Liver (tissue), 8 donors: ENCODE measurements at regions not wholly inside any gene's neighbourhood (a gene's known extent, or its start where the extent isn't known, plus 50 kb on each side); places are given as distances from the start of the nearest gene placed in this dataset.

ENCODE experiments used
- DNase-seq: peaks from one replicate; pipeline ENCODE4 v3.0.0-alpha.2; 2017; ENCODE audit warnings: low spot score
- H3K27ac ChIP-seq, 2 donors: one replicate each; pipeline ENCODE4 v1.7.0; 2013; ENCODE audit warnings: inconsistent platforms in 2 of 2, low read length in 2 of 2, control low read depth in 1 of 2, low read depth in 1 of 2, mild to moderate bottlenecking in 1 of 2
- H3K27me3 ChIP-seq, 4 donors: one replicate each; pipeline versions ENCODE4 v1.6.1 to v1.7.0; 2013; ENCODE audit warnings: low read length in 3 of 4, inconsistent platforms in 1 of 4, mild to moderate bottlenecking in 1 of 4, moderate library complexity in 1 of 4; ENCODE audit not compliant: control insufficient read depth in 4 of 4, insufficient read depth in 4 of 4
- H3K36me3 ChIP-seq, 4 donors: one replicate each; pipeline versions ENCODE4 v1.6.1 to v1.7.0; 2013; ENCODE audit warnings: low read length in 3 of 4, mild to moderate bottlenecking in 3 of 4, low read depth in 1 of 4, moderate library complexity in 1 of 4; ENCODE audit not compliant: control insufficient read depth in 4 of 4, insufficient read depth in 3 of 4
- H3K4me1 ChIP-seq, 4 donors: one replicate each; pipeline versions ENCODE4 v1.6.1 to v1.7.0; 2013; ENCODE audit warnings: low read length in 3 of 4, mild to moderate bottlenecking in 3 of 4, moderate library complexity in 1 of 4; ENCODE audit not compliant: control insufficient read depth in 4 of 4, insufficient read depth in 4 of 4
- H3K4me3 ChIP-seq, 3 donors: one replicate each; pipeline versions ENCODE4 v1.6.1 to v1.7.0; 2013; ENCODE audit warnings: low read length in 3 of 3, control low read depth in 1 of 3, low read depth in 1 of 3, mild to moderate bottlenecking in 1 of 3
- H3K9ac ChIP-seq, 2 donors: one replicate each; pipeline ENCODE4 v1.7.0; 2013; ENCODE audit warnings: low read length in 2 of 2, mild to moderate bottlenecking in 2 of 2, moderate library complexity in 2 of 2, control low read depth in 1 of 2, low read depth in 1 of 2
- H3K9me3 ChIP-seq, 4 donors: one replicate each; pipeline versions ENCODE4 v1.6.1 to v1.7.0; 2013; ENCODE audit warnings: low read length in 3 of 4; ENCODE audit not compliant: control insufficient read depth in 4 of 4
- EGR1 ChIP-seq, 2 donors: IDR thresholded peaks; 2 replicates each; pipeline ENCODE4 v1.6.1; 2016 to 2018; ENCODE audit warnings: antibody characterized with exemption in 2 of 2, low read depth in 2 of 2
- FOXA1 ChIP-seq: IDR thresholded peaks from 2 replicates; pipeline ENCODE4 v1.6.1; 2016; ENCODE audit warnings: antibody characterized with exemption
- FOXA2 ChIP-seq: IDR thresholded peaks from 2 replicates; pipeline ENCODE4 v1.6.1; 2016; ENCODE audit warnings: antibody characterized with exemption
- GABPA ChIP-seq, 2 donors: IDR thresholded peaks in 1 of 2; conservative IDR thresholded peaks in 1 of 2; 2 replicates each; pipeline ENCODE4 v1.6.1; 2016; ENCODE audit warnings: antibody characterized with exemption in 2 of 2, mild to moderate bottlenecking in 1 of 2, moderate library complexity in 1 of 2
- HNF4A ChIP-seq, 2 donors: conservative IDR thresholded peaks; 2 replicates each; pipeline ENCODE4 v1.6.1; 2016; ENCODE audit warnings: antibody characterized with exemption in 2 of 2, mild to moderate bottlenecking in 2 of 2
- HNF4G ChIP-seq: IDR thresholded peaks from 2 replicates; pipeline ENCODE4 v1.6.1; 2016; ENCODE audit warnings: antibody characterized with exemption
- JUND ChIP-seq, 2 donors: IDR thresholded peaks; 2 replicates each; pipeline ENCODE4 v1.6.1; 2016; ENCODE audit warnings: antibody characterized with exemption in 2 of 2
- NR2F2 ChIP-seq: IDR thresholded peaks from 2 replicates; pipeline ENCODE4 v1.6.1; 2016; ENCODE audit warnings: antibody characterized with exemption
- RAD21 ChIP-seq, 2 donors: IDR thresholded peaks; 2 replicates each; pipeline ENCODE4 v1.6.1; 2016; ENCODE audit warnings: antibody characterized with exemption in 2 of 2, mild to moderate bottlenecking in 2 of 2
- RXRA ChIP-seq, 2 donors: IDR thresholded peaks; 2 replicates each; pipeline ENCODE4 v1.6.1; 2017 to 2018; ENCODE audit warnings: antibody characterized with exemption in 2 of 2, mild to moderate bottlenecking in 1 of 2
- SP1 ChIP-seq: IDR thresholded peaks from 2 replicates; pipeline ENCODE4 v1.6.1; 2018; ENCODE audit warnings: antibody characterized with exemption, mild to moderate bottlenecking
- TAF1 ChIP-seq: conservative IDR thresholded peaks from 2 replicates; pipeline ENCODE4 v1.6.1; 2016; ENCODE audit warnings: antibody characterized with exemption, mild to moderate bottlenecking
- YY1 ChIP-seq: IDR thresholded peaks from 2 replicates; pipeline ENCODE4 v1.6.1; 2016; ENCODE audit warnings: antibody characterized with exemption, mild to moderate bottlenecking
- WGBS: extraction: QIAGEN DNeasy Blood & Tissue Kit; methylation state at CpG from one replicate; pipeline ENCODE4 v1.1.7; 2013; 5-methylcytosine and 5-hydroxymethylcytosine counted together
- TF ChIP-seq, protein P1 (sequence below): IDR thresholded peaks from 2 replicates; pipeline ENCODE4 v1.6.1; 2016; ENCODE audit warnings: antibody characterized with exemption, mild to moderate bottlenecking
- TF ChIP-seq, protein P2 (sequence below): fragments of 150-350 bp; IDR thresholded peaks from 2 replicates; pipeline ENCODE4 v1.5.1; 2017; ENCODE audit warnings: improper control_type of control experiment, low read depth, low read length; ENCODE audit not compliant: missing input control
- TF ChIP-seq, protein P3 (sequence below): IDR thresholded peaks from 2 replicates; pipeline ENCODE4 v1.6.1; 2016; ENCODE audit warnings: antibody characterized with exemption
- TF ChIP-seq, protein P4 (sequence below): IDR thresholded peaks from 2 replicates; pipeline ENCODE4 v1.6.1; 2016; ENCODE audit warnings: antibody characterized with exemption
- TF ChIP-seq, protein P5 (sequence below): IDR thresholded peaks from 2 replicates; pipeline ENCODE4 v1.6.1; 2016; ENCODE audit warnings: antibody characterized with exemption
- donor health status: healthy.
- donor health status: healthy.
- donor health status: healthy.
- donor health status: healthy.
- donor health status: healthy.

DNA sequence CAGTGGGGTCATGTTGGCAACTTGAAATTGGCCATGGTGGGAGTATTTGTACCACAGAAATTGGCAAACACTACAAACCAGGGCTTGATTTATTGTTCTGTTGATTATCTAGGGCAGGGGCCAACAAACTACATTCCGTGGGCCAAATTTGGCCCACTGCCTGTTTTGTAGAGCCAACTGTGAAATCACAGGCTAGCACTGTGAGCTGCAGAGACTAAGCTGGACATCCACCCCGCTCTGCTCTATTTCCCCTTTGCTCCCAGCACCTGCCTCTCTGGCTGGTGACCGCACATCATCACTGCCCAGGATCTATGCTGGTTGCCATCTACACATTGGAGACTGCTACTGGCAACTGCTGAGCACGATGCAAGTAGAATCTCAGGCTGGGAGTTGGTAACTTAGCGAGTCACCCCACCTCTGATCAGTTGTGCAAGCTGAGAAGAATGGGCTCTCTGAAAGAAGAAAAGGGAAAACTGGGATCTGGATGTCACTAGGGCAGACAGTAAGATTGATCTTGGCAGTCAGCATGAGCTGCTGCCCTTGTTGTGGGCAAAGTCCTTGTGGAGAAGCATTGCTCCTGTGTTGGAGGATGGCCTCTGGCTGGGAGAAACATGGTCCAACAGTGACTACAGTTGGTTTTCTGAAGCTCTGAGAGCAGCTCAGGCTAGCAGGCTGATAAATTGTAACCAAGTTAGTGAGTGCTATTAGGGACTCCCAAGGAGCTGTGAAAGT is 144.7 kb upstream of the RAD23B start (continued):
- TF ChIP-seq, protein P1, sequence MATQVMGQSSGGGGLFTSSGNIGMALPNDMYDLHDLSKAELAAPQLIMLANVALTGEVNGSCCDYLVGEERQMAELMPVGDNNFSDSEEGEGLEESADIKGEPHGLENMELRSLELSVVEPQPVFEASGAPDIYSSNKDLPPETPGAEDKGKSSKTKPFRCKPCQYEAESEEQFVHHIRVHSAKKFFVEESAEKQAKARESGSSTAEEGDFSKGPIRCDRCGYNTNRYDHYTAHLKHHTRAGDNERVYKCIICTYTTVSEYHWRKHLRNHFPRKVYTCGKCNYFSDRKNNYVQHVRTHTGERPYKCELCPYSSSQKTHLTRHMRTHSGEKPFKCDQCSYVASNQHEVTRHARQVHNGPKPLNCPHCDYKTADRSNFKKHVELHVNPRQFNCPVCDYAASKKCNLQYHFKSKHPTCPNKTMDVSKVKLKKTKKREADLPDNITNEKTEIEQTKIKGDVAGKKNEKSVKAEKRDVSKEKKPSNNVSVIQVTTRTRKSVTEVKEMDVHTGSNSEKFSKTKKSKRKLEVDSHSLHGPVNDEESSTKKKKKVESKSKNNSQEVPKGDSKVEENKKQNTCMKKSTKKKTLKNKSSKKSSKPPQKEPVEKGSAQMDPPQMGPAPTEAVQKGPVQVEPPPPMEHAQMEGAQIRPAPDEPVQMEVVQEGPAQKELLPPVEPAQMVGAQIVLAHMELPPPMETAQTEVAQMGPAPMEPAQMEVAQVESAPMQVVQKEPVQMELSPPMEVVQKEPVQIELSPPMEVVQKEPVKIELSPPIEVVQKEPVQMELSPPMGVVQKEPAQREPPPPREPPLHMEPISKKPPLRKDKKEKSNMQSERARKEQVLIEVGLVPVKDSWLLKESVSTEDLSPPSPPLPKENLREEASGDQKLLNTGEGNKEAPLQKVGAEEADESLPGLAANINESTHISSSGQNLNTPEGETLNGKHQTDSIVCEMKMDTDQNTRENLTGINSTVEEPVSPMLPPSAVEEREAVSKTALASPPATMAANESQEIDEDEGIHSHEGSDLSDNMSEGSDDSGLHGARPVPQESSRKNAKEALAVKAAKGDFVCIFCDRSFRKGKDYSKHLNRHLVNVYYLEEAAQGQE: no peak
- TF ChIP-seq JUND (IDR thresholded peaks at IDR 0.05) (peak in 1 of 2 donors; percentile 73), YY1 (peak; percentile 74)
- TF ChIP-seq, protein P2, sequence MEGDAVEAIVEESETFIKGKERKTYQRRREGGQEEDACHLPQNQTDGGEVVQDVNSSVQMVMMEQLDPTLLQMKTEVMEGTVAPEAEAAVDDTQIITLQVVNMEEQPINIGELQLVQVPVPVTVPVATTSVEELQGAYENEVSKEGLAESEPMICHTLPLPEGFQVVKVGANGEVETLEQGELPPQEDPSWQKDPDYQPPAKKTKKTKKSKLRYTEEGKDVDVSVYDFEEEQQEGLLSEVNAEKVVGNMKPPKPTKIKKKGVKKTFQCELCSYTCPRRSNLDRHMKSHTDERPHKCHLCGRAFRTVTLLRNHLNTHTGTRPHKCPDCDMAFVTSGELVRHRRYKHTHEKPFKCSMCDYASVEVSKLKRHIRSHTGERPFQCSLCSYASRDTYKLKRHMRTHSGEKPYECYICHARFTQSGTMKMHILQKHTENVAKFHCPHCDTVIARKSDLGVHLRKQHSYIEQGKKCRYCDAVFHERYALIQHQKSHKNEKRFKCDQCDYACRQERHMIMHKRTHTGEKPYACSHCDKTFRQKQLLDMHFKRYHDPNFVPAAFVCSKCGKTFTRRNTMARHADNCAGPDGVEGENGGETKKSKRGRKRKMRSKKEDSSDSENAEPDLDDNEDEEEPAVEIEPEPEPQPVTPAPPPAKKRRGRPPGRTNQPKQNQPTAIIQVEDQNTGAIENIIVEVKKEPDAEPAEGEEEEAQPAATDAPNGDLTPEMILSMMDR: no peak
- TF ChIP-seq, protein P3, sequence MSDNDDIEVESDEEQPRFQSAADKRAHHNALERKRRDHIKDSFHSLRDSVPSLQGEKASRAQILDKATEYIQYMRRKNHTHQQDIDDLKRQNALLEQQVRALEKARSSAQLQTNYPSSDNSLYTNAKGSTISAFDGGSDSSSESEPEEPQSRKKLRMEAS: peak; percentile 51

DNA sequence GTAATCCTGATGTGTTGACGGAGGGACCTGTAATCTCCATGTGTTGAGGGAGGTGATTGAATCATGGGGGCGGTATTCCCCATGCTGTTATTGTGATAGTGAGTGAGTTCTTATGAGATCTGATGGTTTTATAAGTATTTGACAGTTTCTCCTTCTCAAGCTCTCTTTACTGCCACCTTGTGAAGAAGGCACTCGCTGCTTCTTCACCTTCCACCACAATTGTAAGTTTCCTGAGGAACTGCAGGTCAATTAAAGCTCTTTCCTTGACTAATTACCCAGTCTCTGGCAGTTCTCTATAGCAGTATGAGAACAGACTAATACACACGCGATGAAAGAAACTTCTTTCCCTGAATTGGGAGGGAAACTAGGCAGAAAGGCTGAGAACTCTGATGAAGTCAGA is 141.1 kb upstream of the RAD23B start:
- TF ChIP-seq RAD21 (IDR thresholded peaks at IDR 0.05): peak in 1 of 2 donors; percentile 11
- TF ChIP-seq JUND (IDR thresholded peaks at IDR 0.05): no peak
- no peak for TF ChIP-seq HNF4A (conservative IDR thresholded peaks at IDR 0.05)
- H3K36me3 ChIP-seq: no peaks in the 10 kb centered on the region
- 89% methylated on average over 5 of the region's 5 CpGs for WGBS
- no peaks in the 10 kb centered on the region for H3K27me3 ChIP-seq
- H3K4me1 ChIP-seq: peaks cover 4 to 27% (median 25%) of the 10 kb centered on the region in 4 donors
- no peak overlapping the region for H3K27ac ChIP-seq
- DNase-seq: no peak
- H3K4me3 ChIP-seq: no peak overlapping the region
- H3K9ac ChIP-seq: no peak overlapping the region
- no peaks in the 10 kb centered on the region for H3K9me3 ChIP-seq

DNA sequence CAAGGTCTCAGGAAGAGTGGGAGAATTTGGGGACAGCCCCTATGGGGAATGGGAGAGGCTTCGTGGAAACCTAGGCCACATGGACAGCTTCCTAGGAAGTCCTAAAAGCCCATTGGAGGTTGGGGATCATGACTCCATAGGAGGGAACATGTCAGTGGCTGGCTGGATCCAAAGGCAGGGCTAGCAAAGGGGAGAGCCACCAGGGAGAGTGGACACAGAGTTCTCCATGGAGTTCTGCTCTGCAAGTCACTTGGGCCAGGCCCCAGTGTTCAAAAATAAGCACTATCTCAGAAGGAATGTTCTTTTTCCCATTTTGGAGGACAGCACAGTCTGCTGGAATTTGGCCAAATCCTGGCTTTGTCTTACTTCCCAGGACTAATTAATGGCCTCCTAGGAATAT is 140.6 kb upstream of the RAD23B start:
- Histone ChIP-seq H3K27me3 (no peaks in the 10 kb centered on the region), H3K4me1 (peaks cover 4 to 27% (median 25%) of the 10 kb centered on the region in 4 donors), H3K36me3 (no peaks in the 10 kb centered on the region), H3K9ac (no peak overlapping the region), H3K4me3 (no peak overlapping the region), H3K27ac (no peak overlapping the region), H3K9me3 (no peaks in the 10 kb centered on the region)
- DNase-seq: no peak
- 93% methylated on average over 1 of the region's 1 CpG for WGBS
- TF ChIP-seq FOXA1: no peak
- TF ChIP-seq, protein P4, sequence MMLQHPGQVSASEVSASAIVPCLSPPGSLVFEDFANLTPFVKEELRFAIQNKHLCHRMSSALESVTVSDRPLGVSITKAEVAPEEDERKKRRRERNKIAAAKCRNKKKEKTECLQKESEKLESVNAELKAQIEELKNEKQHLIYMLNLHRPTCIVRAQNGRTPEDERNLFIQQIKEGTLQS: no peak
- TF ChIP-seq RAD21 (IDR thresholded peaks at IDR 0.05): no peak
- no peak for TF ChIP-seq FOXA2
- TF ChIP-seq JUND (IDR thresholded peaks at IDR 0.05): no peak
- no peak for TF ChIP-seq NR2F2
- TF ChIP-seq HNF4G: no peak
- TF ChIP-seq TAF1: no peak
- TF ChIP-seq, protein P5, sequence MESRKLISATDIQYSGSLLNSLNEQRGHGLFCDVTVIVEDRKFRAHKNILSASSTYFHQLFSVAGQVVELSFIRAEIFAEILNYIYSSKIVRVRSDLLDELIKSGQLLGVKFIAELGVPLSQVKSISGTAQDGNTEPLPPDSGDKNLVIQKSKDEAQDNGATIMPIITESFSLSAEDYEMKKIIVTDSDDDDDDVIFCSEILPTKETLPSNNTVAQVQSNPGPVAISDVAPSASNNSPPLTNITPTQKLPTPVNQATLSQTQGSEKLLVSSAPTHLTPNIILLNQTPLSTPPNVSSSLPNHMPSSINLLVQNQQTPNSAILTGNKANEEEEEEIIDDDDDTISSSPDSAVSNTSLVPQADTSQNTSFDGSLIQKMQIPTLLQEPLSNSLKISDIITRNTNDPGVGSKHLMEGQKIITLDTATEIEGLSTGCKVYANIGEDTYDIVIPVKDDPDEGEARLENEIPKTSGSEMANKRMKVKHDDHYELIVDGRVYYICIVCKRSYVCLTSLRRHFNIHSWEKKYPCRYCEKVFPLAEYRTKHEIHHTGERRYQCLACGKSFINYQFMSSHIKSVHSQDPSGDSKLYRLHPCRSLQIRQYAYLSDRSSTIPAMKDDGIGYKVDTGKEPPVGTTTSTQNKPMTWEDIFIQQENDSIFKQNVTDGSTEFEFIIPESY: no peak
- no peak for TF ChIP-seq GABPA (IDR thresholded peaks at IDR 0.05 in 1 of 2, conservative IDR thresholded peaks at IDR 0.05 in 1 of 2)
- no peak for TF ChIP-seq EGR1 (IDR thresholded peaks at IDR 0.05; ENCODE audit: low read depth in 2 of 2)
- TF ChIP-seq, protein P3: no peak
- TF ChIP-seq, protein P2: no peak
- TF ChIP-seq SP1: no peak
- no peak for TF ChIP-seq RXRA (IDR thresholded peaks at IDR 0.05)
- no peak for TF ChIP-seq YY1
